ENCODE measurements at regions not wholly inside any gene's neighbourhood (a gene's known extent, or its start where the extent isn't known, plus 50 kb on each side); places are given as distances from the start of the nearest gene placed in this dataset.

- H3K4me1 ChIP-seq = no peaks in the 10 kb centered on the region
- H3K9me3 ChIP-seq = no peaks in the 10 kb centered on the region
- H3K4me3 ChIP-seq = no peak overlapping the region
- H3K27me3 ChIP-seq = no peaks in the 10 kb centered on the region
- no peak overlapping the region for H3K27ac ChIP-seq
- no peak for DNase-seq
- H3K36me3 ChIP-seq = no peaks in the 10 kb centered on the region
- TF ChIP-seq POLR2A (IDR thresholded peaks at IDR 0.05) (no peak), CTCF (IDR thresholded peaks at IDR 0.05) (no peak)
These were observed 203.4 kb downstream of the ZNF648 start for GRCh38 chr1:181858135-181858534.

Data from Peyer's patch (tissue), 4 donors.